GM11168 (cell line): ENCODE measurements at regions not wholly inside any gene's neighbourhood (a gene's known extent, or its start where the extent isn't known, plus 50 kb on each side); places are given as distances from the start of the nearest gene placed in this dataset.

Experiments used
- in situ Hi-C: fragments of 300-500 bp; cut with MboI; formaldehyde crosslinking; loops from one replicate; pipeline ENCODE4 v1.12.0; 2022; ENCODE audit warnings: low sequenced_read_pairs; ENCODE audit not compliant: unreplicated experiment

GRCh38 chrX:15931362-15931761 is 76.7 kb upstream of the AP1S2 start:
- in situ Hi-C loops: loop anchor here (25.0 kb wide), 2 partner anchors 206 to 506 kb away; no protein-coding TSS in a partner anchor

- in situ Hi-C loops: loop anchor here (25.0 kb wide), 2 partner anchors 207 to 507 kb away; no protein-coding TSS in a partner anchor
Observed at GRCh38 chrX:15930585-15930984, 76.0 kb upstream of the AP1S2 start.

- in situ Hi-C loops: loop anchor here (25.0 kb wide), 2 partner anchors 208 to 508 kb away; no protein-coding TSS in a partner anchor
Observed at GRCh38 chrX:15929194-15929593, 74.6 kb upstream of the AP1S2 start.

GRCh38 chrX:15926622-15927021 is 72.0 kb upstream of the AP1S2 start:
- in situ Hi-C loops: loop anchor here (25.0 kb wide), 2 partner anchors 211 to 511 kb away; no protein-coding TSS in a partner anchor

- in situ Hi-C loops: no loop called here
Observed at GRCh38 chrX:15918003-15918402, 63.4 kb upstream of the AP1S2 start.

GRCh38 chrX:15916704-15917084 is 62.1 kb upstream of the AP1S2 start:
- in situ Hi-C loops: no loop called here

- in situ Hi-C loops: no loop called here
Observed at GRCh38 chrX:15915959-15916703, 61.5 kb upstream of the AP1S2 start.

- in situ Hi-C loops: no loop called here
Observed at GRCh38 chrX:15914486-15914885, 59.9 kb upstream of the AP1S2 start.

- in situ Hi-C loops: no loop called here
Observed at GRCh38 chrX:15913146-15913545, 58.5 kb upstream of the AP1S2 start.

GRCh38 chrX:15911734-15912550 is 57.3 kb upstream of the AP1S2 start:
- in situ Hi-C loops: no loop called here

- in situ Hi-C loops: no loop called here
Observed at GRCh38 chrX:15909605-15910004, 55.0 kb upstream of the AP1S2 start.

GRCh38 chrX:15908603-15909290 is 54.1 kb upstream of the AP1S2 start:
- in situ Hi-C loops: no loop called here

GRCh38 chrX:15906041-15906943 is 51.7 kb upstream of the AP1S2 start:
- in situ Hi-C loops: no loop called here
